ENCODE measurements at regions not wholly inside any gene's neighbourhood (a gene's known extent, or its start where the extent isn't known, plus 50 kb on each side); places are given as distances from the start of the nearest gene placed in this dataset.

DNA sequence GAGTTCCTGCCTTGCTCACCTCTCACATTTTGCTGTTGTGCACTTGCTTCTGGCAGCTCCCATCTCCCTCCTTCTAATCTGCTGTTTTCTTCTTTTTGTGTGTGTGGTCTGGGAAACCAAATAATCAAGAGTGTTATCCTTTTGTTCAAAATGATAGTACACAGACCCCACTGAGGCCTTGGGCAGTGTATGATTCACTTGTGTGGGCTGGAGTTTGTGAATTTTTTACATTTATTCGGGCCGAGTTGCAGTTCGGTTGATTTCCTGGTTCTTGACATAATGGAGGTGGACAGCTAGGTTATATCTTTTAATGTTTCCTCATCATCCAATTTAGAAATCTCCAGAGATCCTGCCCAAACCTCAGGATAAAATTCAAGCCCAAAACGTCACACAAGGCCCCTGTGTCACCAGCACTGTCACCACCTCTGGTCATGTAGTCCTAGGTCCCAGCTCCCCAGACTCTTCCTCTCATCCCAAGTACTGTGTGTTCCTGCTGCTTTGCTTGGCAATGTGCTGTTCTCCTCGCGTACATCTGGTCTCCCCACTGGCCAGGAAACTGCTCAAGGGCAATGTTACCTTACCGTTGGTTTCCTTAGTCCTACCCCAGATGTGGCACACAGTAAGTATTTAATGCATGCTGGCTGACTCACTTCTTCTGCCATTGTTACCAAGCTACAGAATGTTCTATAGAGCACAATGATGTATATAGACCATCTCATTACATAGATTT is 55.7 kb upstream of the PHACTR2 start:
- Histone ChIP-seq H3K27me3 (ENCODE audit: control insufficient read depth in 2 of 2, insufficient read depth in 2 of 2, low read length in 2 of 2) (no peaks in the 10 kb centered on the region), H2AFZ (ENCODE audit: low read depth, low read length) (no peak overlapping the region), H3K27ac (ENCODE audit: insufficient read depth, low read depth, low read length) (no peak overlapping the region), H3K4me3 (replicated peaks in 1 of 3; ENCODE audit: insufficient read depth in 1 of 3, low read depth in 1 of 3, low read length in 3 of 3) (no peak overlapping the region), H4K20me1 (replicated peaks; ENCODE audit: control insufficient read depth, extremely low read depth, insufficient read depth, low read length) (no peaks in the 10 kb centered on the region), H3K4me2 (ENCODE audit: insufficient read depth, low read length) (no peak overlapping the region), H3K79me2 (ENCODE audit: control insufficient read depth, insufficient read depth, low read length) (no peaks in the 10 kb centered on the region), H3K36me3 (ENCODE audit: control insufficient read depth in 2 of 2, extremely low read depth in 1 of 2, insufficient read depth in 2 of 2, low read length in 2 of 2) (no peaks in the 10 kb centered on the region), H3K9me1 (replicated peaks; ENCODE audit: control insufficient read depth, extremely low read depth, insufficient read depth, low read length) (no peaks in the 10 kb centered on the region), H3K9me3 (replicated peaks; ENCODE audit: control insufficient read depth, insufficient read depth, low read length) (no peaks in the 10 kb centered on the region), H3K4me1 (ENCODE audit: control insufficient read depth, extremely low read depth, insufficient read depth, low read length) (no peaks in the 10 kb centered on the region), H3K9ac (replicated peaks; ENCODE audit: extremely low read depth, insufficient read depth, low read length) (no peak overlapping the region)
- dilution Hi-C loops (cut with MboI; ENCODE audit: extremely low pct_ligation_motif_present, low sequenced_read_pairs) (no loop called here), intact Hi-C loops (cut with micrococcal nuclease) (no loop called here)
- peak; percentile 77 for FAIRE-seq
- TF ChIP-seq FOS (IDR thresholded peaks at IDR 0.05; ENCODE audit: borderline replicate concordance, insufficient read depth, low read length), result no peak
- TF ChIP-seq, protein P1, sequence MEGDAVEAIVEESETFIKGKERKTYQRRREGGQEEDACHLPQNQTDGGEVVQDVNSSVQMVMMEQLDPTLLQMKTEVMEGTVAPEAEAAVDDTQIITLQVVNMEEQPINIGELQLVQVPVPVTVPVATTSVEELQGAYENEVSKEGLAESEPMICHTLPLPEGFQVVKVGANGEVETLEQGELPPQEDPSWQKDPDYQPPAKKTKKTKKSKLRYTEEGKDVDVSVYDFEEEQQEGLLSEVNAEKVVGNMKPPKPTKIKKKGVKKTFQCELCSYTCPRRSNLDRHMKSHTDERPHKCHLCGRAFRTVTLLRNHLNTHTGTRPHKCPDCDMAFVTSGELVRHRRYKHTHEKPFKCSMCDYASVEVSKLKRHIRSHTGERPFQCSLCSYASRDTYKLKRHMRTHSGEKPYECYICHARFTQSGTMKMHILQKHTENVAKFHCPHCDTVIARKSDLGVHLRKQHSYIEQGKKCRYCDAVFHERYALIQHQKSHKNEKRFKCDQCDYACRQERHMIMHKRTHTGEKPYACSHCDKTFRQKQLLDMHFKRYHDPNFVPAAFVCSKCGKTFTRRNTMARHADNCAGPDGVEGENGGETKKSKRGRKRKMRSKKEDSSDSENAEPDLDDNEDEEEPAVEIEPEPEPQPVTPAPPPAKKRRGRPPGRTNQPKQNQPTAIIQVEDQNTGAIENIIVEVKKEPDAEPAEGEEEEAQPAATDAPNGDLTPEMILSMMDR (IDR thresholded peaks at IDR 0.05; ENCODE audit: extremely low read depth in 1 of 2, insufficient read depth in 1 of 2, low read depth in 1 of 2, low read length in 2 of 2), result no peak
- no peak for TF ChIP-seq MYC (IDR thresholded peaks at IDR 0.05; ENCODE audit: low read depth, low read length)
- TF ChIP-seq JUN (IDR thresholded peaks at IDR 0.05; ENCODE audit: borderline replicate concordance, insufficient read depth, insufficient read length, low read depth), result no peak
- TF ChIP-seq, protein P2, sequence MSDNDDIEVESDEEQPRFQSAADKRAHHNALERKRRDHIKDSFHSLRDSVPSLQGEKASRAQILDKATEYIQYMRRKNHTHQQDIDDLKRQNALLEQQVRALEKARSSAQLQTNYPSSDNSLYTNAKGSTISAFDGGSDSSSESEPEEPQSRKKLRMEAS (IDR thresholded peaks at IDR 0.05; ENCODE audit: insufficient read depth, insufficient read length), result no peak
- TF ChIP-seq POLR2A (IDR thresholded peaks at IDR 0.05; ENCODE audit: low read depth, low read length), result no peak
- TF ChIP-seq POLR2AphosphoS5 (IDR thresholded peaks at IDR 0.05; ENCODE audit: insufficient read depth, low read depth, low read length), result no peak
- TF ChIP-seq EZH2 (IDR thresholded peaks at IDR 0.05; ENCODE audit: borderline replicate concordance, low read depth, low read length, severe bottlenecking), result no peak
- no peak for TF ChIP-seq GATA2 (IDR thresholded peaks at IDR 0.05; ENCODE audit: insufficient read depth, insufficient read length, low read depth, low read length)
- DNase-seq (ENCODE audit: low read depth, low spot score), result no peak
- no TSS peak for BruUV-seq (replicated peaks)
- CTCF ChIA-PET, result interaction anchor here (2.6 kb wide), 1 partner anchor 47 kb away, joined by 9 read pairs; no protein-coding TSS in a partner anchor
- POLR2A ChIA-PET, result no interaction called here

All from endothelial cell of umbilical vein (primary cell).